Activated CD4-positive, CD25-positive, alpha-beta regulatory T cell (primary cell): ENCODE measurements at regions not wholly inside any gene's neighbourhood (a gene's known extent, or its start where the extent isn't known, plus 50 kb on each side); places are given as distances from the start of the nearest gene placed in this dataset.
"Not testable (repeated sequence)": the region's sequence is repeated elsewhere in the genome, so short reads cannot be mapped to it uniquely, and the experiment has no call there.

Source experiments
- DNase-seq, 4 experiments: peaks; one replicate each; lab custom pipeline; 2025; lab: John Stamatoyannopoulos, UW

DNA sequence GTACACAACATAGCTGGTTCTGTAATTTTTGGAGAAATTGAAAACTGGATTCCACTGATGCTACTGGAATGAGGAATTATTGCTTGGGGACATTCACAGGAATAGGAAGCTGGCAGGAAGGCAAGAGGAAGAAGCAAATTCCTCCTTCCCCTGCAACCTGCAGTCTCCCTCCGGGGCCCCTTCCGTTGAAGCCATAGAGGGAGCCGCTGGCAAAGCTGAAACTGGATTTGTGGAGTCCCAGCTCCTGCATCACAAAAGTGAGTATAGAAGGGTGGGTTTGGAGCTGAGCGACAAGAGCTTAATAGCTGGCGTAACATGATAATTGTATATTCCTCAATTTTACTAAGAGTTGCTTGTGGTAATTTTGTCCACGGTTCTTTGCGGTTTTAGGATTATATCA, 190.8 kb downstream of the ADRA2A start:
- DNase-seq: no peak

DNA sequence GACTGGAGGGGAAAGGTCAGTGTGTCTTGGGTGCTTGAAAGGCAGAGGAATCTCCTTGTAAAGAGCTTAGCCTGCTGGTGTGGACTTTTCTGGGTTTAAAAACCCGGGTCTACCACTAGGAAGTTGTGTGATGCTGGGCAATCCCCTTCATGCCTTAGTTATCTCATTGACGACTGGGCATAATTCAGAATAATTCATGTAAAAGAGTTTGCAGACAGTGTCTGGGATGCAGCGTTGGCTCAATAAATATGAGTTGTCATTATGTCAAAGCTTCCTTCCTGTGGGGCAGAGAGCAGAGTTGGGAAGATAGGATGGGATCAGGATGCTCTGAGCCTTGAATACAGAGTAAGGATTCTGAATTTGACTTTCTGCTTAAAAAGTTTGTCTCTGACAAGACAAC, 196.4 kb downstream of the ADRA2A start:
- DNase-seq: no peak

DNA sequence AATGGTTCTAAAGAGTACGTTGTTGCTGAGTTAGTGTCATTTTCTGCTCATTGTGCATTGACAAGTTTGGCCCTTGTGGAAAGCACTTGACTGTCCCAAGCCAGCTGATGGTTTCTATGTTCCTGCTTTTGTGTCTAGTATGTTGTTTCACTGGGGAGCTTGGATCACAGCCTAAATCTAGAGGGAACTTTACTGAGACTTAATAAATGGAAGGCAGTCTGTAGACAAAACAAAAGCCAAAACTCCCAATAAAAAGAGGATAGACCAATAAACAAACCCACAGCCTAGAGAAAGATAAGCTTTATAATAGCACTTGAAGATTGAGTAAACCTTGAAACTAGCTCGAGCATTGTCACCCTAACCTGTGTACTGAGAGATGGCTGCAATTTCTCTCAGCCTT, 196.8 kb downstream of the ADRA2A start:
- no peak for DNase-seq

DNA sequence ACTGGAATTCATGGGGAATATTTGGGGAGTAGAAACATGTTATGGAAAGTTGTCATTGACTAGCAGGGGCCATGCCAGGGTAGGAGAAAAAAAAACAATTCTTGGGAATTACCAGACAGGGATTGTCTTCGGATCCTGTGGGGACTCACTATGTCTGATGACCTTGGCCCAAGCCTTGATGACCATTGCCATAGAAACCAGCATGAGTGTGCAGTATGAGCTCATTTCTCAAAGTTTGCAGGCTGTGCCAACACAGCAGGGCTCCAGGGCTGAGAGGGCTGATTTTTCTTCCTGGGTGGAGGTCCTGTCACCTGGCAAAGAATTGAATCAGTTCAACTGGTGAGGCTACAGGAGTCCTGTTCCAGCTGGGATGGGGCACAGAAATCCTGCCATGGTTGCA, 198.3 kb downstream of the ADRA2A start:
- DNase-seq: no peak

DNA sequence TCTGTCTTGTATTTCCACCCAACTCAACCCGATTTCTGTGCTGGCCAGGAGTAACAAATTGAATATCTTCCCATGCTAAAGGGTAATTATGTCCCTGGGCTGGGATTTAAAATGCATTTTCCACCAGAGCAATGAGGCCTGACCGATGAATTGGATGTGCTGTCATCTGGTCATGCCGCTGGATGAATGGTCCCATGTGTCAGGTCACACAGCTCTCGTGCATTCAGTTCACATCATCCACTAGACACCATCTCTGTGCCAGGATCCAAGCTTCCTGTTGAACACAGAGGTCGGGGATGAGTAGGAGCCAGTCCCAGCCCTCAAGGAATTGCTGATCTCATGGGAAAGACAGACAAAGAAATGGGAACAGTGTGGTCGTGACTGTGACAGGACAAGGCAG, 200.8 kb downstream of the ADRA2A start:
- DNase-seq: no peak

DNA sequence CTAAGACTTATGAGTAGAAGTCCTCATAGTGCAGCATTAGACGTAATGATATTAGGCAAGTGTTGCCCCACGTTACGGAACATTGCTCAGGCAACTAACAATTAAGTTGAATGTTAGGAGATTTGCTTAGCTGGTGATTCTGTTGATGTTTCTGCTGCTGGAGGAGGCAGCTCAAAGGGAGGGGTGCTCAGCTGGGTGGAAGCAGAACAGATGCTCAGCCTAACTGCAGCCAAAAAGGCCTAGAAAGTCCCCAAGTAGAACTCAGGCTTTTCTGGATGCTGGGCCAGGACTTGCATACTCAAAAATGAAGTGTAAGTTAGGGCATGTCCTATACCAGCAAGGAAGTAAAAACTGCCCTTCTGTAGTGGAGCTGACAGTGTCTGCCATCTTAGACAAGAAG, 201.4 kb downstream of the ADRA2A start:
- DNase-seq: no peak

DNA sequence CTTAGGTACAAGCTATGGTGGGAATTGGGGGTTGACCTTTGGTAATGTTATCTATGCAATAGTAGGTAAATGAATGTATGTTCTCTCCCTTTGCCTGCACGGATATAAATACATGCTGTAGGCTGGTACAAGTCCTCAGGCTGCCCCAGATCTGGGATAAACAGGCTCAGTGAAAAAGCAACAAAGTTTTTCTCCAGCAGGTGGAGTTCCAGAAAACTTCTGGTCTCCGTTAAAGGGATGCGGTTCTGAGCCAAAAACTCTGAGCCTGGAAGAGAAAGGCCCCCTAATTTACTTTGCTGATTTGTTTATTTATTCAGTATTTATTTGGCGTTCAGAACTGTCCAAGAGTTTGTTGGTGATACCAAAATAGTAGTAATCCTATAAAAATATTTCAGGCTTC, 204.7 kb downstream of the ADRA2A start:
- no peak for DNase-seq

DNA sequence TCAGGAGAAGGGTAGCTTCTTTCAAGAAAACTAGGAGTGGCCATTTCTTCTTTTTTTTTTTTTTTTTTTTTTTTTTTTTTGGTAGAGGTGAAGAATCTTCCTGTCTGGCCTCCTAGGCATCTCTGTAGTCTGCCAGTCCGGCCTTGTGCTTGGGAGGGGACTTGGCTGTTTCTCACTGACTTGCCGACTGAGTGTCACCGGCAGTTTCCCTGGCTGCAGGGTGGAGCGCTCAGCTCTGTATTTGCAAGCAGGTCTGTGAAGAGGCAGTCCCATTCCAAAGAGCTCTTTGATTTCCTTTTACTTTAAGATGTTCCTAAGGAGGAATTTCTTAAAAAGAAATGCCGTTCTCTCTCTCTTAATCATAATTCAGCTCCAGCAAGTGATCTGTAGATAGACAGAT, 212.6 kb downstream of the ADRA2A start:
- DNase-seq: no peak

DNA sequence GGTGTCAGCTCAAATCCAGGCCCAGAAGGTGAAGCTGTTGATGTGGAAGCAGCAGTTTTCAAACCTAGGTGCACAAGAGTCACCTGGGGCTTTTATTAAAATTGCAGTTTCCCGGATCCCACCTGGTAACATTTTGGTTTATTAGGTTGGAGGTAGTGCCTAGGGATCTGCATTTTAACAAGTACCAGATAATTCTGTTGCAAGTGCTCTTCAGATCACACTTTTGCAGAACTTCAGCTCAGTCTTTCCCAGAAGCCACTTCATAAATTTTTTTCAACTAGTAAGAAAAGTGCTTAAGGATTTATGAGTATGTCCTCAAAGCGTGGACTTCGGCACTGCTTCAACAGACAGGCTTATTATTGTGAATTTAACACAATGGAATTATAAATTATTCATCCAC, 213.8 kb downstream of the ADRA2A start:
- no peak for DNase-seq

DNA sequence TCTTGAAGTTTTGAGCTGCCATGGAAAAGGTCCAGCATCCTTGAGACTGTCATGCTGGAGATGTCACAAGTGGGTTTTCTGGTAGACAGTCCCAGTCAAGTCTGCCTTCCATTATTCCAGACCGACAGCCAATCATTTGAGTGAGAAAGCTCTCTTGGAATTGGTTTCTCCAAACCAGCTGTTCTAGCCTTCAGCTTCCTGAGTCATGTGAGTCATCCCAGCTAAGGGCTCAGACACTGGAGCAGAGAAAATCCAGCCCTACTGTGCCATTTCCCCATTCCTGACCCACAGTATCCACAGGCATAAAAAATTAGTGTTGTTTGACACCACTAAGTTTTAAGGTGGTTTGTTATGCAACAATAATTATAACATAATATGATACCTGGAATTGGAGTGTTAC, 219.0 kb downstream of the ADRA2A start:
- no peak for DNase-seq

DNA sequence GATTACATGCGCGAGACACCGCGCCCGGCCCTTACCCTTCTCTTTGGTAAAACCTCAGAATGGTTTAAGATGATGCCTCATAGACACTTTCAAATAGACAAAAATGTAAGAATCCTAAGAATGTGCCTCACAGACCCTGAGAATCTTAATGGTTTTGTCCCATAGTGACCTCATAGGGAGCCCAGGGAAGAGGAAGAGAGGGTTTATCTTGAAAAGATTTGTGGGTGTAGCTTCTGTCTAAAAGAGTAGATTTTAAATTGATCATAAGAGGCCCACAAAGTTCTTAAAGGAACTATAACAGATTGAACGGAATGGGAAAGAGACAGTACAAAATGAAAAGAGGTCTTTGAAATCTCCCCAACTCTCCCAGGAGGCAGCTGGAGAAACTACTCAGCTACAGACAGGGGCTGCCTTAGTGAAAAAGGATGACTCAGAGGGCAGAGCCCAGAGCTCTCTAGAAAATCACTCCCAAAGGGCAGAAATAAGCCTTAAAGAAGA, 220.6 kb downstream of the ADRA2A start:
- DNase-seq: no peak

DNA sequence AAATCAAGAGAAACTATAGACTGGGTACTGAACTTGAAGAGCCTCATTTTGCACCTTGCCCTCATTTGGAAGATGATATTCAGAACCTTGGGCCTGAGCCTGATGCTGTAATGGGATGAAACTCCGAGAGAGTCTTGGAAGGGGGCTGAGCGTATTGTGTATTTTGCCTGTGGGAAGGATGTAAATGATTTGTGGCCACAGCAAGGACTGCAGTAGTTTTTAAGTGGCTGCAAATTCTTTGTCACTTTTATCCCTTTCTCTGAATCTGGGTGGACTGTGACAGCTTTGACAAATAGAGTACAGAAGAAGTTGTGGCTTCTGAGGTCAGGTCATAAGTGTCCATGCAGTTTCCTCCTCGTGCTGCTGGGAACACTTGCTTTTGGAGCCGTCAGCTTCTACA, 221.2 kb downstream of the ADRA2A start:
- no peak for DNase-seq

DNA sequence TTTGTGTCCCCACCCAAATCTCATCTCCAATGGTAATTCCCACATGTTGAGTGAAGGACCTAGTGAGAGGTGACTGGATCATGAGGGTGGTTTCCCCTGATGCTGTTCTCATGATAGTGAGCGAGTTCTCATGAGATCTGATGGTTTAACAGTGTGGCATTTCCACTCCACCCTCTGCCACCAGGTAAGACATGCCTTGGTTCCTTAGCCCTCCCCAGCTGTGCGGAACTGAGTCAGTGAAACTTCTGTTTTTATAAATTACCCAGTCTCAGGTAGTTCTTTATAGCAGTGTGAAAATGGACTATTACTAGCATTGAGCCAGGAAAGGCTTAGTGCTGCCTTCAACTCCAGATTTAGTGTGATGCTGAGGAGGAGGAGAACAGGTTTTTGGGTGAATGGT, 222.2 kb downstream of the ADRA2A start:
- DNase-seq: no peak

DNA sequence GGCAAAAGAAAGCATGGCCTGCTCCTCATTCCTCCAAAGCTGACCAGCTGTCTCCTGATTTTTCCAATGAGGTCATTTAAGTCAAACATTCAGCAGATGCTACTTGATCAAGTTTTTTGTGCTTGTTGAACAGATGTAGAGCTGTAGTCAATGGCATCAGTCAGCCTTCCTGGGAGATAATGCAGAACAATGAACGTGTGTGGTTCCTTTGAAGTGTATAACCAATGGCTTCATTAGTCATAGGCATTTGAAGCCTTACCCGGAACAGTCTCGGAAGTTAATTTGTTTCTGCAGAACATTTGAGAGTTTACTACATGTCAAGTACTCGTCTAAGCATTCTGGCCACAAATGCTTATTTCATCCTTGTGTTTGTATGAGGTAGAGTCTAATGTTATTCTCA, 227.1 kb downstream of the ADRA2A start:
- DNase-seq: no peak

DNA sequence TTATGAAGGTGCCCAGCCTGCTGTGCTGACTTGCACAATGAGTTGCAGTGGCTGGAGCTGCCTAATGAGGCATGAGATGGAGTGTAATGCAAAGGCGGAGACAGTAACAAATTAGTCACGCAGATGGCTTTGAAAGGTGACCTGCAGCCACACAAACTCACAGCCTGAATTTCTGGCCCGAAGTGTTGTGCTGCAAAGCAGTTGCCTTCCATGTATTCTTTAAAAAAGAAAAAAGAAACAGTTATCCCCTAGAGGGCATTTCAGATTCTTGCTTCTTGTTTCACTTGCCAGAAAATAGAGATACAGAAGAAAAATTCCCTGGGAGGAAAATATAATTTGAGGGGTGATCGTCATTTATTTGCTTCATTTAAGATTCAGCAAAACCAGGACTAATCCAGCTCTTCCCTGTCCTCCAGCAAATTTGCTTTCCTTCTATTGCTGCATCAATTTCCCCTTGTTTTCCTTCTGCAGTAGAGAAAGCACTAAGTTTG, 239.9 kb downstream of the ADRA2A start:
- no peak for DNase-seq

DNA sequence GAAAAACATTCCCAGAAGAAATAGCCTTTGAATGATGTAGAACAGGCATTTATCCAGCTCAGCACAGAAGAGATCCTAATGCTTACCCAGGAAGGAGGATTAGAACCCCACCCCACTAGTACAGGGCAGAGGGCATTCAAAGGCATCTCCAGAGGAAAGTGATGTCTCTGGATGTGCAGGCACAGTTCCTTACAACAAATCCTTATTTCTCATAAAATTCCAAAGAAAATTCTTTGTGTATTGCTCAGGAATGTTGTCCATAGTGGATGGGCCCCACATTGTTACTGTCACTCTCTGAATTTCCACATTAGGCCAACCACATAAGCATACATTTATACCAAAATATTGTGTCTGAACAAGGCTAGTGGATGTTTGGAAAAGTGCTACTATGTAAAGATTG, 243.0 kb downstream of the ADRA2A start:
- no peak for DNase-seq

DNA sequence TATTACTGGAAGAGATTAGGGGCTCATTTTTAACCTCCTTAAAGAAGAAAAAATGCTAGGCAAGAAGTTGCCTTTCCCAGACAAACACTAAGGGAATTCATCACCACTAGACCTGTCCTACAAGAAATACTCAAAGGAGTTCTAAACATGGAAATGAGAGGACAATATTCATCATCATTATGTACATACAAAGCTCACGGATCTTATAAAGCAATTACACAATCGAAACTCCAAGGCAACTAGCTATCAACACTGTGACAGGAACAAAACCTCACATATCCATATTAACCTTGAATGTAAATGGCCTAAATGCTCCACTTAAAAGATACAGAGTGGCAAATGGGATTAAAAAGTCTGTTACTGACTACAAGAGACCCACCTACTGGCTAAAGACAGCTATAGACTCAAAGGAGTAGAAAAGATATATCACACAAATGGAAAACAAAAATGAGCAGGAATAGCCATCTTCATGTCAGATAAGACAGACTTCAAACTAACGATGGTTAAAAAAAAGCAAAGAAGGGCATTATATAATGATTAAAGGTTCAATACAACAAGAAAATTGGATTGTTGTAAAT, 246.6 kb downstream of the ADRA2A start:
- DNase-seq: no peak

DNA sequence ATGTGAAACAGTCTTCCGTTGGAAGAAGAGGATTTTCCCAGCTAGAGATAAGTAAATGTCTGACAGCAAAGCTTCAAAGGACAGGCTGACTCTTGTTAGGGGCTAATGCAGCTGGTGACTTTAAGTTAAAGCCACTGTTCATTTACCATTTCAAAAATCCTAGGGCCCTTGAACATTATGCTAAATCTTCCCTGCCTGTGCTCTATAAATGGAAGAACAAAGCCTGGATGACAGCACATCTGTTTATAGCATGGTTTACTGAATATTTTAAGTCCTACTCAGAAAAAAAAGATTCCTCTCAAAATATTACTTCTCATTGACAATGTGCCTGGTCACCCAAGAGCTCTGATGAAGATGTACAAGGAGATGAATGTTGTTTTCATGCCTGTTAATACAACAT, 255.3 kb downstream of the ADRA2A start:
- DNase-seq: not testable (repeated sequence)

DNA sequence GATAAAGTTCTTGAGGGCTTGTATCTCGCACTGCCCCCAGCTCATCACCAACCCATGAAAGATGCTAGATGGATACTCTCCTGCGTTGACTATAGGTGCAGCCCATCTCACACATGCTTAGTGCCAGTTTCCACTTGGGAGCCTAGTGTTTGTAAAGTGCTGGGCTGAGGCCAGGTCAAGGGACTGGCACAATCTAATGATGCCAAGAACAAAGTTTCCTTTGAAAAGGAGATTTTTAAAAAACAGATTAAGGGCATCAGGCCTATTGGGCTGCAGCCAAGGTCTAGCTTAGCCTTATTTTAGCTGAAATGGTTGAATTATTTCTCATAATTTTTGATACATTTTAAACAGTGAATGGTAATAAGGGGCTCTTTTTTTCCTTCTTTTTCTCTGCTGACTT, 259.0 kb downstream of the ADRA2A start:
- DNase-seq: no peak

DNA sequence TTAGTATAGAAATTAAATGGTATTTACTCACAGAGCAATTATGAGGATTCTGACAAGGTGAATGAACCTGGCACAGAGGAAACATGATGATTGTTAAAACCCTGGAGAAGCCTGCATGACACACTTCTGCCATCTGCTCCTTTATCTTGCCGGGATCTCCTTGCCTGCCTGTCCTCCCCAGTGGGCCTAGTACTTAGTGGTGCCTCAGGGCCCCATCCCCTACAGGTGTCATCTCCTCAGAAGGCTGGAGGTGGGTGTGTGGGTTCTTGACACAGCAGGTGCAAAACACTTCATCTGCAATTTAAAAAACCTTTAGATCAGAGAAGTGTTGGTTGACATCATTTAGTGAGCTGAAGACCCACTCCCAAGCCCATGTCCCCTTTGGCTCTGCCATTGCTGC, 261.2 kb downstream of the ADRA2A start:
- no peak for DNase-seq

DNA sequence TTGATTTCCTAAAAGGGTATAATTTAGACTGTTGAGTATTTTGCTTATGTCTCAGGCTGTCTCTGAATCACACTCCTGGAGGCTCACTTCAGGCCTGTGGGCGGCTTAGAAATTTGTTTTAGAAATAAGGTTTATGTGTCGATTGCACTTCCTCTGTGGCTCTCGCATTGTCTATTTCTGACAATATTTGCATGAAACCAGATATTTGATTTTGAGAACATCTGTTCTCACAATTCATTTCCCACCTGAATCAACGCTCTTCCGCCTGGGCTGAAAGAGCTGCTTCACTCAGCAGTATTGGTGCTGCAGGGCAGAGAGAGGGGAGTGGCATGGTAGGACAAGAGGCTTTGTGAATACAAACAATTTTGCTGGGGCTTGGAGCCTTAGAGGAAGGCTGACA, 262.0 kb downstream of the ADRA2A start:
- no peak for DNase-seq

DNA sequence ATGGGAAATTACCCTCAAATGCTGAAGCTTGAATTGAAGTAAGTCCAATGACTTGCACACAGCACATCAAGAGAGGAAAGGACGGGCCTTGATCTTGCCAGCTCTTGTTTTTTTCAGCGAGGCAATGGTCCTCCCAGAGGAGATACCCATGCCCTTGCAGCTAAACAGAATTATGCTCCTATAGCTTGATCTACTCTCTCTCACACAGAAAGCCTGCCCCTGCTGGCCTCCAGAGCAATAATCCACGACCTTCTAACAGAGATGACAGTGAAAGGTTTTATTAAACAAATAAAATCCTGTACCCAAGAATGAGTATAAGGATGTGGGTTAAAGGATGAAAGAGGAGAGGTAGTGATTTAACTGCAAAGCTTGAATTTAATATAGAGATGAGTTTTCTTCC, 268.0 kb downstream of the ADRA2A start:
- DNase-seq: no peak

DNA sequence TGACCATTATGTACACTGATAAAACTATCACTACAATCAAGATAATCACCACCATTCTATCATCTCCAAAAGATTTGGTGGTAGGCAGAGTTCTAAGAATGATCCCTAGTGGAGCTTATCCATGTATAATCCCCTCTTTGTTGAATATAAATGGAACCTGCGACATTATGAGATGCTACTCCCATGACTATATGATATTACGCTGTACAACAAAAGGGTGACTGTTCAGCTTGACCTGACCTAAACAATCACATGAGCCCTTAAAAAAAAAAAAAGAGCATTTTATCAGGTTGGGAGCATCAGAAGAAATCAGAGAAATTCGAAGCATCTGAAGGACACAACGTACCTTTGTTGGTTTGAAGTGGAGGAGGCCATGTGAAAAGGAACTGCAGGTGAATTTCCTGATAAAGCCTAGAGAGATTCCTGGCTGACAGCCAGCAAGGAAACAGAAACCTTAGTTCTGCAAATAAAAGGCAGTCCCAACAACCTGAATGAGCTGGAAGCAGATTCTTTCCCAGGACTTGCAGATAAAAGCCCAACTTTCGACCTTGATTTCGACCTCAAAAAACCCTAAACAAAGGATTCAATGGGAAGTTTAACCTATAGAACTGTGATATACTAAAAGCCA, 270.7 kb downstream of the ADRA2A start:
- no peak for DNase-seq

DNA sequence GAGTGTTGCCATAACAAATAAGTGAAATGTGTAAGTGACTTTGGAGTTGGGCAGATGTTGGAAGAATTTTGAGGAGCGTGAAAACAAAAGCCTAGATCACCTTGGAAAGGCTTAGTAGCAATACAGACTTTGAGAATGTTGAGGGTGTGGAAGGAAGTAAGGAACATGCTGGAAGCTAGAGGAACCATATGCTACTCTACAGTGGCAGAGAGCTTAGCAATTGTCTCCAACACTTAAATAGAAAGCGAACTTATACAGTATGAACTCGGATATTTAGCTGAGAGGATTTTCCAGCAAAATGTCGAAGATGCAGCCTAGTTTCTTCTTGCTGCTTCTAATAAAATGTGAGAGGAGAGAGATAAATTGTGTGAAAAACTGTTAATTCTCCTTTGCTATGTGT, 271.2 kb downstream of the ADRA2A start:
- DNase-seq: no peak
